WI38 (cell line): ENCODE measurements at regions not wholly inside any gene's neighbourhood (a gene's known extent, or its start where the extent isn't known, plus 50 kb on each side); places are given as distances from the start of the nearest gene placed in this dataset.
"Not testable (repeated sequence)": the region's sequence is repeated elsewhere in the genome, so short reads cannot be mapped to it uniquely, and the experiment has no call there.

Experiments
- H3K4me3 ChIP-seq: 2 replicates; pipeline ENCODE4 v1.5.1; 2011; ENCODE audit warnings: low read depth, mild to moderate bottlenecking, control low read depth, low read length
- TF ChIP-seq, protein P1 (sequence below): IDR thresholded peaks from 2 replicates; pipeline ENCODE4 v1.5.1; 2012; ENCODE audit warnings: low read depth, mild to moderate bottlenecking, control low read depth, low read length

DNA sequence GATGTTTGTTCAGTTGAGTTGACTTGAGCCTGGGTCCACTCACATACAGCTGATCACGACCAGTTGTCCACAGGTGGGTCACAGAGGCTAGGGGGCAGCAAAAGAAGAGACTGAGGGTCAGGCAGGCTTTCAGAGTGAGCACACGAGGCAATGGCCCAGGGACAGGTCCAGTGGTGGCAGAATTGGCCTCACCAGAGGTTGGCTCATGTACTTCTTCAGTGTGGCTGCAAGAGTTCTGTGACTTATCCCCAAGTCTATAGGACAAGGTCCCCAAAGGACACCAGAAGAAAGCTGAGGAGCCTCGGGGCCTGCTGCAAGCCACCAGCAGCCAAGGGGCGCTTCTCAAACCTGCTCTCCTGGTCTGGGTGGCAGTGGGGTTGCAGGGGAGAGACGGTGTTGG, 219.8 kb downstream of the TFCP2L1 start:
- TF ChIP-seq, protein P1, sequence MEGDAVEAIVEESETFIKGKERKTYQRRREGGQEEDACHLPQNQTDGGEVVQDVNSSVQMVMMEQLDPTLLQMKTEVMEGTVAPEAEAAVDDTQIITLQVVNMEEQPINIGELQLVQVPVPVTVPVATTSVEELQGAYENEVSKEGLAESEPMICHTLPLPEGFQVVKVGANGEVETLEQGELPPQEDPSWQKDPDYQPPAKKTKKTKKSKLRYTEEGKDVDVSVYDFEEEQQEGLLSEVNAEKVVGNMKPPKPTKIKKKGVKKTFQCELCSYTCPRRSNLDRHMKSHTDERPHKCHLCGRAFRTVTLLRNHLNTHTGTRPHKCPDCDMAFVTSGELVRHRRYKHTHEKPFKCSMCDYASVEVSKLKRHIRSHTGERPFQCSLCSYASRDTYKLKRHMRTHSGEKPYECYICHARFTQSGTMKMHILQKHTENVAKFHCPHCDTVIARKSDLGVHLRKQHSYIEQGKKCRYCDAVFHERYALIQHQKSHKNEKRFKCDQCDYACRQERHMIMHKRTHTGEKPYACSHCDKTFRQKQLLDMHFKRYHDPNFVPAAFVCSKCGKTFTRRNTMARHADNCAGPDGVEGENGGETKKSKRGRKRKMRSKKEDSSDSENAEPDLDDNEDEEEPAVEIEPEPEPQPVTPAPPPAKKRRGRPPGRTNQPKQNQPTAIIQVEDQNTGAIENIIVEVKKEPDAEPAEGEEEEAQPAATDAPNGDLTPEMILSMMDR: no peak
- H3K4me3 ChIP-seq: no peak overlapping the region

DNA sequence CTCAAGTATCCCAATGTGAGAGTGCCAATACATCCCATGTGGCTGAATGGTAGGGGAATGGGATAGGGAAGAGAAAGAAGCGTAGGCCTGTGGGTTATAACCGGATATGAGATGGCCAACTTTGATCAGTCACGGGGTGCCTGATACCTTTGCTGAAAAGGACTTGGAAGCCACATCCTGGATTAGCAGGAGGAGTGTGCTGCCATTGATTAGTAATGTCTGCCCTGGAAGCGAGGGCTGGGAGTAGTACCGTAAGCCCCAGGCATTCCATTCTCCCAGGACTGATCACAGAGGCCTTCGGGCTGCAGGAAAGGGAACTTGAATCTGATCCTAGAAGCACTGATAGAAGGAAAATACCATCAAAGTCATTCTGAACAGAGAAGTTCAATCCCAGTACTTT, 218.5 kb downstream of the TFCP2L1 start:
- no peak overlapping the region for H3K4me3 ChIP-seq
- TF ChIP-seq, protein P1: no peak

DNA sequence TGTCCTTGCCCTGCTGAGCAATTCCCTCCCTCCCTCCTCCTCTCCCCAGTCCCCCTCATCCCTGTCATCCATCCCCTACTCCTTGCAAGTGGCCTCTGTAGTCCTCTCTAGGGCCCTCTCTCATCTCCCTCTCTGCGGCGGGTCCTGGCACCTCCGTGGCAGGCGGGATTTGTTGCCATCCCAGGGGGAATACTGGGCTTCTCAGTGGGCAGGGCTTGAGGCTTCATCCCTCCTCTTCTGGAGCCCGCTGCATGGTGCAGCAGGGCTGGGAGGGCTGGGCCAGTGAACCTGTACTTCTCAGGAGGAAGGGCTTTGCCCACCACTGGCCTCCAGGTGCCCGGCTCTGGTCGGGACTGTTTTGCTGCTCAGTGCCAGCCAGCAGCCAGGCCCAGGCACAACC, 216.2 kb downstream of the TFCP2L1 start:
- TF ChIP-seq, protein P1: no peak
- H3K4me3 ChIP-seq: no peak overlapping the region

DNA sequence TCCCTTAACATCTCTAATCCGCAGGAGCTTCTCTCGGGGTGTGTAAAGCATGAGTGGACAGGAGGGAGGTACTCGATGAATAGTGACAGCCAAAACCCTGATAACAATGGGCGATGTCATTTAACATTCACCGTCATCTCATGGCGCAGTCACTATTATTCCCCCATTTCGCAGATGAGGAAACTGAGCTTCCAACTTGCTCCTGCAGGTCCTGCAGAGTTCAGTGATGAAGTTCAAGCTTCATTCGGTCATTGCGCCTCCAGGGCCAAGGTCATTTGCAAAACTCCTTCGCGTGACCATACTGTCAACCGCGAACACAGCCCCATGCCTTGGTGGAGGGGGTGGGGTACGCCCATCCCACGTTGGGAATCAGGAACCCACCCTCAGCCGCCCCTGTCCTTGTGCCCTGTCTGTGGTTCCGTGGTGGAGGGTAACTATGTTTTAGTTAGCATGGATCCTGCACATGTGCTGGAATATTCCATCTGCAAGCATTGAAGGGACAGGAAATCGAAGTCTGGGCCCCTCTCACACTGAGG, 215.5 kb downstream of the TFCP2L1 start:
- no peak overlapping the region for H3K4me3 ChIP-seq
- TF ChIP-seq, protein P1: no peak

DNA sequence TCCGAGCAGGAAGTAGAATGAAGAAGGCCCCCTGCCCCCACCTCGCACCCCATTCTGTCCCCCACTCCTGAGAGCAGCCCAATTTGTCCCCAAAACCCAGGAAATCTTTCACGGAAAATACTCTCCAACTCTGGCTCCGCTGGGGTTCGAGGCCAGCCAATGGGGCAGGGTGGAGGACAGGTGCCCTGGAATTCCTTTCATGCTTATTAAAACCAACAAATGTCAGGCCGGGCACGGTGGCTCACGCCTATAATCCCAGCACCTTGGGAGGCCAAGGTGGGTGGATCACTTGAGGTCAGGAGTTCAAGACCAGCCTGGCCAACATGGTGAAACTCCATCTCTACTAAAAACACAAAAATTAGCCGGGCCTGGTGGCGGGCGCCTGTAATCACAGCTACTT, 214.9 kb downstream of the TFCP2L1 start:
- not testable (repeated sequence) for H3K4me3 ChIP-seq

DNA sequence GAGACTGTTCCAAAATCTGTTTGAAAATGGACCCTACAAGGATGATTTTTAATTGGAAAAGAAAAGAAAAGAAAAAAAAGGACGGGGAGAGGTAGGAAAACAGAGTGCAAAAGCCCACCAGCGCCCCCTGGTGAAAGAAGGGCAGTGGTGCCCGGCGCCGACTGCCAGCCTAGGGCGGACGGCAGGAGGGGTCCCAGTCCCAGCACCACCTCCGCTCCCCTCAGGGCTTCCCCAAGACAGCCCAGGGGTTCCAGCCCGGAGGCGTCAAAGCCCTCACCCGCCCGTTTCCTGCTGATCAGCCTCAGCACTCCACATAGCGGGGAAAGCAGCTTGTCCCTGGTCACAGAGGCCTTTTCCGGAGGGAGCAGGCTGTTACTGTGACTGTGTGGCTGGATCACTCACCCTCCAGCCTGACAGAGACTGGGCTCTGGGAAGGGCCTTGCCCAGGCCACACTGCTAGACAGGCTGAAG, 213.9 kb downstream of the TFCP2L1 start:
- TF ChIP-seq, protein P1: peak; percentile 89
- H3K4me3 ChIP-seq: no peak overlapping the region

DNA sequence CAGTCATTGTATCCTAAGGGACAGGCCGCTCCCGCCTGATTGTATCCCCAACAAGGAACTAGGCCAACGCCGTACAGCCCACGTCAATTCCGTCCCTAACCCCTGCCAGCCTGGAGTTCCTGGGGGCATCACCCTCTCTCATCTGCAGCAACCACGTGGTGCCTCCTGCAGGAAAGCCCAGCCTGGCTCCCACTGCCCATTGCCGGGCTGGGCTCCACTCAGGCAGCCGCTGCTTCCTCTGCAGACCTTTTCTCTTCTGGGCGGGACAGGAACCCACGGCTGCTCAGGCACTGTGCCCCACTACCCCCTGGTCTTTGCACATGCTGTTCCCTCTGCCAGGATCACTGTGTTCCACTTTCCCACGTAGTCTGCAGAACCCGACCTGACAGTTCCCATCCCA, 212.2 kb downstream of the TFCP2L1 start:
- H3K4me3 ChIP-seq: no peak overlapping the region
- TF ChIP-seq, protein P1: no peak
